SH-SY5Y (cell line): ENCODE measurements at regions not wholly inside any gene's neighbourhood (a gene's known extent, or its start where the extent isn't known, plus 50 kb on each side); places are given as distances from the start of the nearest gene placed in this dataset.

Experiments
- GATA2 ChIP-seq: IDR thresholded peaks from 2 replicates; pipeline ENCODE4 v1.6.1; 2011; ENCODE audit warnings: mild to moderate bottlenecking, low read depth, low read length
- GATA3 ChIP-seq: IDR thresholded peaks from 2 replicates; pipeline ENCODE4 v1.6.1; 2011; ENCODE audit warnings: low read depth, mild to moderate bottlenecking, low read length, moderate library complexity

DNA sequence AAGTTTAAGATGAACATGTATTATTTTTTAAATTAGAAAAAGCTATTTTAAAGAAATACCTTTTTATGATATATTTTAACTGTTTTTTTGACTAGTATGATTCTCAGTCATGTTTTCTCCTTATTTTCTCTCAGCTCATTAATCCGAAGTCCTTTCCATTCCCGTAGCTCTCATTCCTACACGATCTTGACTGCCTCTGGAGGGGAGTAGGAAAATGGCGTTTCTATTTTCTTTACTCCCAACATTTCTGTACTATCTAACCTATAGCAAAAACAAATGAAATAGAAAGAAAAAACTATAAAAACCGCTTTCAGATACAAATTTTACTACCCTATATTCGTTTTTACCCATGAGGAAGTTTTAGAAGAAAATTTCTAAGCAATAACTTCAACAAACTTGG lies 343.8 kb downstream of the RBM26 start:
- TF ChIP-seq GATA3, result no peak
- no peak for TF ChIP-seq GATA2

DNA sequence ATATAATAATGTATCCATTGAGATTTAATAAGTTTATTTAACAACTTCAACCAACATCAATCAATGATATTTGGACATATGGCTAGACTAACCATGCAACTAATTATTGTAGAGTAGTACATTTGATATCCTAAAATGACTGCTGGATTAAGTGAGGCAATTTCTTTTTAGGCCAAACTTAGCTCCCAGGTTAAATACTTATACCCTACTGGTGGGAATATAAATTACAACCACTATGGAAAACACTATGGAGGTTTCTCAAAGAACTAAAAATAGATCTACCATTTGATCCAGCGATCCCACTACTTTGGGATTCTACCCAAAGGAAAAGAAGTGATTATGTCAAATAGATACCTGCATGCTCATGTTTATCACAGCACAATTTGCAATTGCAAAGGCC lies 345.8 kb downstream of the RBM26 start:
- no peak for TF ChIP-seq GATA2
- no peak for TF ChIP-seq GATA3

DNA sequence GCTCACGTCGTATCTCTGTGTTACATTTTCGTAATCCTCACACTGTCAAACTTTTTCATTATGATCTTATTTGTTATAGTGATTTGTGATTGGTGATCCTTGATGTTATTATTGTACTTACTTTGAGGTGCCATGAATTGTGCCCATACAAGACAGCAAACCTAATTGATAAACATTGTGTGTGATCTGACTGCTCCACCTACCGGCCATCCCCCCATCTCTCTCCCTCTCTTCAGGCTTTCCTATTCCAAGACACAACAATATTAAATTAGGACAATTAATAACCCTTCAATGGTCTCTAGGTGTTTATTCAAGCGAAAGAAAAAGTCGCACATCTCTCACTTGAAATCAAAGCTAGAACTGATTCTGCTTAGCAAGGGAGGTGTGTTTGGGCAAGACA lies 349.3 kb downstream of the RBM26 start:
- TF ChIP-seq GATA3 (no peak), GATA2 (no peak)

DNA sequence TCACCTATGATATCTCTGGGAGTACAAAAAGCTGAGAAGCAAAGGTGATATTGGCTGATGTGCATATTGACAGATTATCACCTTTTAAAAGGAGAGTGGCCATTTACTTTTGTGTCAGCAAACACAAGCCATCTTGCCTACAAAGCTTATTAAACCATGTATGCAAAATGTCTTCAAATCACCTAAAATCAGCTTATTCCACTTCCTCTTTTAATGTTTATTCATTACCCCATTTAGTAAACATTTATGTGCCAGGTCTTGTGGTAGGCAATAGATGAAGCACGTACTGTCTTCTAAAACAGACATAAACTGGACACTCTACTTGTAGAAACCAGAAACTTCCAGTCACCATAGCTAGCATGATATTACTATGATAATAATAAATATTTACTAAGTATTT lies 354.6 kb downstream of the RBM26 start:
- TF ChIP-seq GATA3 (no peak), GATA2 (no peak)

DNA sequence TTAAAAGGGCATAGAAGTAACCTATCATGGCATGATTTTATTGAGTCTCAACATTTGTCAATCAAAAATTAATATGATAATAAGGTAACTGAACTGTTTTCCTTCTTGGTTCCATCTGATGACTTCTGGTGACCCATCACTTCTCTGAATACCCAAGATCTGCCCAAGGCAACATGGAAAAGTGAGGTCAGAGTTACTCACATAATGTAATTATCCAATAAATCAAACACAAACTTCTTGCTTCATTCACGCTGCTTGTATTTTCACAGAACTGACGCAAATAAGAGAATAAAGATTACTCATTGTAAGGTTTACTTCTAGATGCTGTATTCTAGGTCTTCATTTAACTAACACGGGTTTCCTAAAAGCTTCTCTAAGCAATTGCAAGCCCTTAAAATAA lies 361.6 kb downstream of the RBM26 start:
- no peak for TF ChIP-seq GATA3
- no peak for TF ChIP-seq GATA2

DNA sequence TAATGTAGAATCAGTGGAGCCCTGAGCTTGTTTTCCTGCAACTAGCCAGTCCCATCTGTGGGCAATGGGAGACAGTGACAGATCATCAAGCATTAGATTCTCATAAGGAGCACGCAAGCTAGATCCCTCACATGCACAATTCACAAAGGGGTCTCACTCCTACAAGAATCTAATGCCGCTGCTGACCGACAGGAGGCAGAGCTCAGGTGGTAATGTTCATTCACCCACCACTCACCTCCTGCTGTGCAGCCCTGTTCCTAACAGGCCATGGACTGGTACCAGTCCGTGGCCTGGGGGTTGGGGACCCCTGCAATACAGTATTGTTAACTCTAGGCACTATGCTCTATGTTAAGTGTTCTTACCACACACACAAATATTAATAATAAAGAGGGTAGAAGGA lies 362.8 kb downstream of the RBM26 start:
- TF ChIP-seq GATA2 (no peak), GATA3 (no peak)

DNA sequence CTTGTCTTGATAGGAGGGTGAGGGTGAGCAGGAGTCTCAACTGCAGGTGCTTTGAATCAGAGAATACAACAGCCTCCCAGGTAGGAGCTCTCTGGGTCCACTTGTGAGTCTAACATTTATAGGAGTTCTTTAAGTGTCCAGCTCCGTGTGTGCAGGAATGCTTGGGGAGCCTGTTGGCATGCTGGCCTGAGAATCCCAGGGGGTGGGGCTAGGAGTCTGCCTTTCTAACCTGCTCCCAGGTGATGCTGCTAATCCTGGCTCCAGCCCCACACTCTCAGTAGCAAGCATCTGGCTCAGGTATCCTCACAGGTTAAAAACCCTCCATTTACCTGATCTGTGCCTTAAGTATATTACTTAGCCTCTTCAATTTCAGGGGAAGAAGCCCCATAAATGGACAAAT lies 368.9 kb downstream of the RBM26 start:
- TF ChIP-seq GATA3 (no peak), GATA2 (no peak)

DNA sequence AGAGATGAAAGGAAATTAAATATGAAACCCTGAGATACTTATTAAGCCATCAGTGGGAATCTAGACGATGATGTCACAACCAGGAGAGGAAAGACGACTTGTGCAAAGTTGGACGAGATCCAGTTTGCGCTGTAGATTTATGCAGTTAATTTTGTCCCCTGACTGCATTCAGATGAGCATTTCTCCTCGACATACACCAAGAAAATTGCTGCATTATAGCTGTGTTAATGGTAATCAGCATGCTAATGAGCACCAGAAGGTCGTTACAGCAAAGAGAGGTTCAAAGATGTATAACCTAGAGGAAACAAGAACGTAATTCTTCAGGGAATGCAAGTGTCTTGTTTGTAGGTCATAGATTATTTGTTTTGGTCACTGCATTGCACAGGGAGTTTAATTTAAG lies 371.7 kb downstream of the RBM26 start:
- no peak for TF ChIP-seq GATA3
- TF ChIP-seq GATA2, result no peak

DNA sequence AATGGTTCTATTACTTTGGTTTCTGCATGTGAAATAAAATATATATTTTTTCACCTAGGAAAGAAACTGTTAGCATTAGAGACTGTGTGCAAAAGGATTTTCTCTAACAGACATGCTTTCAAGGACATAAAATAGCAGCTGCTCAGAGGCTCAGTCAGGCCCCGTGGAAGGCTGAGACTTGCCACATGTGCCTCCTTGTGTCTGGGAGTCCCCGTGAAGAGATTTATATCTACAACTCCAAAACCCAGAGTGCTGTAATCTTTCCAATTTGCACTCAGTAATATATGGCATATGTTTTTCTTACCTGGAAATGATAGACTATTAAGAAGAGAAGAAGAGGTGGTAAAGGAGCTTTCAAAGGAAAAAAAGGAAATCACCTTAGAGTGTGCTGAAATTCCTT lies 371.6 kb upstream of the OBI1 start:
- TF ChIP-seq GATA3 (no peak), GATA2 (peak; percentile 57)

DNA sequence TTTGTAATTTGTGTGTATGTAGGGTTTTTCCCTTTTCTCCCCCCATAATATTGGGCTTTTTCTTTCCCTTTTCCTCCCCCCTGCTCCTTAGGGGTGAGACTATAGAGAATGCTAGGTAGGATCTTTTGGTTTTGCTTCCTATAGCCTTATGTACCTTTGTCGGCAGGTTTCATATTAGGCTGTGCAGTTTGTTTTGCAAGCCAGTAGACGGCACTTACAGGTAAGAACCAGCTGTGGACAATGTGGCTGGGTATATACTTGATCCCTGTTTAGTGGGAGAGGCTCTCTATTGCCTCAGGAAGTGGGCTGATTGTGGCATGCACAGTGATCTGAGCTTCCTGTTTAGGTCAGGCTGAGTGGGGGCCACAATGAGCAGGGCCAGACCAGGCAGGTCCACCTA lies 359.2 kb upstream of the OBI1 start:
- no peak for TF ChIP-seq GATA2
- no peak for TF ChIP-seq GATA3

DNA sequence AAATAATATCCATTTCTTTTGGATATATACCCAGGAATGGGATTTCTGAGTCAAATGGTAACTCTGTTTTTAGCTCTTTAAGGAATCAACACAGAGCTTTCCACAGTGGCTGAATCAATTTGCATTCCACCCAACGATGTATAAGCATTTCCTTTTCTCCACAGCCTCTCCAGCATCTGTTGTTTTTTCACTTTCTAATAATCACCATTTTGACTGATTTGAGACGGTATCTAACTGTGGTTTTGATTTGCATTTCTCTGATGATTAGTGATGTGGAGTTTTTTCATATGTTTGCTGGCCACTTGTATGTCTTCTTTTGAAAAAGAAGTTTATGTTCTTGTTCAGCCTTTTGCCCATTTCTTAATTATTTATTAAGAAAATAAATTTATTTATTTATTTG lies 352.2 kb upstream of the OBI1 start:
- TF ChIP-seq GATA2, result no peak
- TF ChIP-seq GATA3, result no peak

DNA sequence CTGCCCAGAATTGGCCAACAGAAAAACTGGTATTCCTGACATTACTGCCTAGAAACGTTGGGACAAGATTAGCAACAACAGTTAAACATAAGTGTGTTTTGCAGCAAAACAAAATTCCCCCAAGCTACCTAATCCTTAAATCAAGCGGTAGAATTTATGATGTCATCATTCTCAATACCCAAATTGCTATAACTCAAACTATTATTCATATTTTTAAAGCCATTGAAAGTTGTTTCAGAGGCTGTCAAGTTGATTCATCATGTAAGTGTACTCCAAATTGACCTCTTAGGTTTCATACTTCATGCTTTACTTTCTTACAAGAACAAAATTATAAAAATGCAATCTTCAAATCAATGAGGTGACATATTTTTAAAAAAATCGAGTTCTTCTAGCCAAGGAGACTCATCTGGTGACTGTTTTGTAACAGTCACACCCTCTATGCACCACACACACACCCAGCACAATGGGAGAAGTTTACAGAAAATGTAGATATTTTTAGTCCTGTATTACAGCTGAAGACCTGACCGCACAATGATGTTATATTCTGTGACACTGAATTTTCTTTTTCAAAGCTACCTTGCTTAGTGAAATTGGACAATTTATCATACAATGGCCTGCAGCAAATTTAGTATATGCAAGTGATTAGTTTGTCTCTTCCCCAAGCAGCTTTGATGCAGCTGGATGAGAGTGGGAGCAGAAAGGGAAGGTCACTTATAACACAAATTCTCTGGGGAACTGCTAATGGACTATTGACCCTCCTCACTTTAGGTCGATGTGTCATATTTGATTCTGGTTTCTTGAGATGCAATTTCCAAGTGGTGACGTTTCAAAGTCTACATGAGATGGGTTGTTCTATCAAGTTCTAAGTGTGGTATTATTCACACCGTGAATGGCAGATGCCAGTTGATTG lies 345.3 kb upstream of the OBI1 start:
- no peak for TF ChIP-seq GATA3
- TF ChIP-seq GATA2, result no peak

DNA sequence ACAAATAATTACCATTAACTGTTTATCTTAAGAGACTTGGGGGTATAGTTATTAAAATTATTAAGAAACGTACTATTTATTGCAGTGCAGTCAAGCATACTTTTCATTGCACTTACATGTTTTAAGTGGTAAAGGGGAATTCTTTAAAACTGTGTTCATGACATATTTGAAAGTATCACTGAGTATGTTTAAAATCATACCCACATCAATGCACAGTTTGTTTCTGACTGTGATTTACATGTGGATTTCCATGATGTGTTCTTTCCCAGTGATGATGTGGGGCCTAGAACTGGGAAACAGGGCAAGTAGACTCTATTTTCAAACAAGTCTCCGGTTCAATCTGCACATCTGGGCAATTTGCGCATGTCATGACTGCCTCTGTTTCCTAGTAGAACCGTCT lies 340.5 kb upstream of the OBI1 start:
- no peak for TF ChIP-seq GATA3
- no peak for TF ChIP-seq GATA2

DNA sequence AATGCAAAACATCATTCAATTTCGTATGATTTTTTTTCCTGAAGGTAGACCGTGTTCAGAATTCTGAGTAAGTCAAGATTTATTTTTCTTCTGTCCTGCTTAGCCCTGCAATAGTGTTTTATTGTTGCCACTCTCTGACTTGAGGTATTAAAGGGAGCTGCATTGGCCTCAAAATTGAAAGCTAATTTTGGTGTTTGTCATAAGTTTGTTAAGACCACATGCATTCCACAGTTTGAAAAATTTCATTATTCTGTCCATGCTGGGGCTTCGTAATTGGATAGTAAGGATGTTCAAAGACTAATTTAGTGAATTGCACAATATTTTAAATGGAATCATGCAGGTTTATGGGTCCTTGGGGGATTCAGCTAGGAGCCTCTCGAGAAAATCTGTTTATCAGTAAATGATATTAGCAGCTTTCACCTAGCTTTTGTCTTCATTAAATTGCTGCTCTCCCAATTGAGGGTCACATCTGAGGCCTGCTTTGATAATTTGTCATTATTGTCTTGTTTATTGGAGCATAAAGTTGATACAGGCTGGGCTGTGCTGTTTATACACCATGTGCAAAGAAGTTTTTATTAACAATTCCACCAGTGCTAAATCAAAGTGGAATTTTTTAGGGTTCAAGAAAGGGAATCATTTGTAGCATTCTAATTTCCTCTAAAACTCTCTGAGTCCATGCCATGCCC lies 339.8 kb upstream of the OBI1 start:
- TF ChIP-seq GATA2 (no peak), GATA3 (no peak)
